ES-I3 (cell line): ENCODE measurements at regions not wholly inside any gene's neighbourhood (a gene's known extent, or its start where the extent isn't known, plus 50 kb on each side); places are given as distances from the start of the nearest gene placed in this dataset.

ENCODE experiments used
- H3K36me3 ChIP-seq: 2 replicates; pipeline ENCODE4 v1.6.1; 2013; ENCODE audit warnings: mild to moderate bottlenecking, low read length, control low read depth, moderate library complexity; ENCODE audit not compliant: insufficient read depth
- H3K4me1 ChIP-seq: 2 replicates; pipeline ENCODE4 v1.6.1; 2013; ENCODE audit warnings: mild to moderate bottlenecking, control low read depth, low read length; ENCODE audit not compliant: insufficient read depth
- H3K9ac ChIP-seq: 2 replicates; pipeline ENCODE4 v1.6.1; 2013; ENCODE audit warnings: low read depth, mild to moderate bottlenecking, low read length, moderate library complexity
- H3K9me3 ChIP-seq: 2 replicates; pipeline ENCODE4 v1.6.1; 2013; ENCODE audit warnings: mild to moderate bottlenecking, low read length, moderate library complexity; ENCODE audit not compliant: control insufficient read depth, insufficient read depth

- Histone ChIP-seq H3K9ac (no peak overlapping the region), H3K9me3 (no peaks in the 10 kb centered on the region), H3K4me1 (no peaks in the 10 kb centered on the region), H3K36me3 (no peaks in the 10 kb centered on the region)
Measured at GRCh38 chr9:81132796-81133195, 556.6 kb downstream of the TLE1 start.

- Histone ChIP-seq H3K4me1 (no peaks in the 10 kb centered on the region), H3K36me3 (no peaks in the 10 kb centered on the region), H3K9ac (no peak overlapping the region), H3K9me3 (no peaks in the 10 kb centered on the region)
Measured at GRCh38 chr9:81132318-81132717, 557.0 kb downstream of the TLE1 start.

GRCh38 chr9:81128701-81129100 is 560.6 kb downstream of the TLE1 start:
- Histone ChIP-seq H3K9me3 (no peaks in the 10 kb centered on the region), H3K36me3 (no peaks in the 10 kb centered on the region), H3K9ac (no peak overlapping the region), H3K4me1 (no peaks in the 10 kb centered on the region)

DNA sequence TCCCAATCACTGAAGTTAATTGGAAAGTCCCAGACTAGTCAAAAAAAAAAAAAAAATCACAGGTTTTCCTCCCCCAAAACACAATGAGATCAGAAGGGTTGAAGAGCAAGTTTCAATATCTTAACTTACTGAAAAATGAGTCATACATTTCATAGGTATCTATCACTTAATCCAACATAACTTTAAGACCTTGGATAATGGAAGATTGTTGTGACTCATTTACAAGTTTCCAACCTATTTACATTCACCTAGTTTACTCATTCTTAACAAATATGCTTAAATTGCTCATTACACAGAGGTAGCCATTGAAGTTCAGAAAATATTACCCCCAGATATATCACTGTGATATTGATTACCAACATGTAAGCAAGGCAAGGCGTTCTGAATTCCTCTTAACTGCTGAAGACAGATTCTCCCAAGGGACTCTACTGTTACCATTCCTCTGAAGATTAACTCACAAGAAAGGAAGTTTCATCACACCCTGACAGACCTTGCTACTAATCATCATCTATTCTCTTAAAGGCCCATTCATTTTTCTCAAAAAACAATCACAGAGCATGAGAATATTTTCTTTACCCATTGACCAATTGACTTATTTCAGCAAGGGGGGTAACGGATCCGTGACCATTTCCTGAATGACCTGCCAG is 563.8 kb downstream of the TLE1 start:
- Histone ChIP-seq H3K4me1 (no peaks in the 10 kb centered on the region), H3K9me3 (no peaks in the 10 kb centered on the region; the same call in 1 of the 2 replicates), H3K9ac (no peak overlapping the region), H3K36me3 (no peaks in the 10 kb centered on the region)

DNA sequence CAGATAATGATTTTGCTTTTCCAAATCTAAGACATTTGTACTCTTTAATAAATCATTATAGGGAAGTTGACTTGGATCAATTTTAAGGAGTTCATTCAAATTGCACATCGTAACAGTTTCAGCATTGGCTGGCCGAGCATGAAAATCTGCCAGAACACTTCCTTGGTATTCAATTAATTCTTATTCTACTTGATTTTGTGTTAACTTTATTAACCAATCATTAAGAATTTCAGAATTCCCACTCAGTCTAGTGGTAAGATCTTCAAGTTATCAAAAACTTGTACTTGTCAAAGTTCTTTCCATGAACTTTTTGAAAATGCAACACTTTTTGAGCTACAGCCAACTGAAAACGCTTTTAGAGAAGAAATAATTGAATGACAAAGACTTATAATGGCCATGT is 565.8 kb downstream of the TLE1 start:
- Histone ChIP-seq H3K9ac (no peak overlapping the region), H3K4me1 (no peaks in the 10 kb centered on the region), H3K9me3 (no peaks in the 10 kb centered on the region; the same call in 1 of the 2 replicates), H3K36me3 (no peaks in the 10 kb centered on the region)

DNA sequence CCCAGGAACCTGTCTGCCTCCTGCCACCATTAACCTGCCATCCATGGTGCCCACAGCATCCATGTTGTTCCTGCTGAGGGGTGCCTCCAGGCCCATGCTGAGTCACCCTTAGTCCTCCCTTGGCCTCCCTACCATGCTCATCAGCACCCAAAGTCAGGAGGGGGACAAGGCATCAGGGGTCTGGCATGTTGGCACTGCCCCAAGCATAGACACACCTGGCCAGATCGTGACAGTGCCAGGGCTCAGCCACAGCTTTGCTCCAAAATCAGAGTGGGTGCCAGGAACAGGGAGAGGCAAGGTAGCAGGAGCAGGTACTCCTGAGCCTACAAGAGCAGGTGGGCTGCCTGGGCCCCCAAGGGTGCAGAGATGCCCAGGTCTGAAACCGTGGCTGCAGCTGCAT is 566.6 kb downstream of the TLE1 start:
- Histone ChIP-seq H3K4me1 (no peaks in the 10 kb centered on the region), H3K36me3 (no peaks in the 10 kb centered on the region), H3K9ac (no peak overlapping the region), H3K9me3 (no peaks in the 10 kb centered on the region; the same call in 1 of the 2 replicates)

- no peak overlapping the region for H3K9ac ChIP-seq
- no peaks in the 10 kb centered on the region for H3K36me3 ChIP-seq
- H3K9me3 ChIP-seq: no peaks in the 10 kb centered on the region; the same call in 1 of the 2 replicates
- no peaks in the 10 kb centered on the region for H3K4me1 ChIP-seq
Measured at GRCh38 chr9:81119591-81119990, 569.8 kb downstream of the TLE1 start.

DNA sequence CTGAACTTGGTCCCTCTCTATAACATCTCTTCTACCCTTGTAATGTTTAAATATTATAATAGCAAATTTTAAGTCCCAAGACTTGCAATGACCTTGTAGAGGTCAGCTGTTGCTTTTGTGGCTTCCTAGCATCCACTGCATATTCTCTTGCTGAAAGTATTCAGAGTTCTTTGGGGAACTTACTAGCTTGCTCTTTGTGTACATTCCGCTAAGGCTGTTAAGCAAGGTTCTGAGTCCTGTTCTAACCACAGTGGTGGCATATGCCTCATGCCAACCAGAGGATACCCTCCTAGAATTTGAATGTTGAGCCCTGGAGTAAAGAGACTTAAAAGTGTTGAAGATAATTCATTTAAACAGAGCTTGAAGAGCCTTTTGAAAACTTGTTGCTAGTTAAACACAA is 570.9 kb downstream of the TLE1 start:
- Histone ChIP-seq H3K36me3 (no peaks in the 10 kb centered on the region), H3K9me3 (no peaks in the 10 kb centered on the region; the same call in 1 of the 2 replicates), H3K9ac (no peak overlapping the region), H3K4me1 (peaks cover under 1% of the 10 kb centered on the region; the same call in 1 of the 2 replicates)

DNA sequence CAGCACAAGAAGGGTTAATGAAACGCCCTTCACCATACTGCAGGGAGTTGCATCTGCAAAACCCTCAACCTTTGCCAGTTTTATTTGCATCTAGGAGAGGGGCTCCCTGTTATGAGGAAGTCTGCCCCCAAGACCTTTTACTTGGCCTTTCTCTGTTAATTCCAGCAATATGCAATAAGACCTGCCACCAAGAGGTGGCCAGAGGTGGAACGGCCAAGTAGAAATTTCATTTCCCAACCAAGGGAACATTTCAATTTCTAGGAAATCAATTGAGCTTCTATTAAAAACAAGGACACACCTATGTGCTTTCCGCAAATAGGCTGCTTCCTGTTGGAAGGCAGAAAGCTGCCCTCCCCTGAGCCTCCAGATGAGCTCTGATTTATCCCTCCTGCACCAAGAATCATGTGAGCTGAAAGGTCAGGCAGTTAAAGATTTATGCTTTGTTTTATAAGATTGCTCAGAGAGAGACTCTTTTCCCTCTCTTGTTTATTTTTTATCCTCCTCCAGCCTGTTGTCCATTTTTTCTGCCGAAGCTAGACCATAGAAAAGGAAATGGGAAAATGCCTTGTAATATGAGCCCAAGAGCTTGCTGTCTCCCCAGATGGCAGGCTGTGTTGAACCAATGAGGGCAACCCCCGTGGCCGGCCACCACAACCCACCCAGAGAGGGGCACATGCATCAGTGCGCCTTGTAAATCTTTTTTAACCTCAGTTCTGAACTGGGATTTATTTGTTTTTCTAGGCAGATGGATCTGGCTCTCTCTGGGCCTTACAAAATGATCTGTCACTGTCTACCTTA is 572.8 kb downstream of the TLE1 start:
- H3K36me3 ChIP-seq: no peaks in the 10 kb centered on the region
- no peaks in the 10 kb centered on the region for H3K9me3 ChIP-seq
- peaks cover 8% of the 10 kb centered on the region; the same call in 1 of the 2 replicates for H3K4me1 ChIP-seq
- no peak overlapping the region for H3K9ac ChIP-seq

DNA sequence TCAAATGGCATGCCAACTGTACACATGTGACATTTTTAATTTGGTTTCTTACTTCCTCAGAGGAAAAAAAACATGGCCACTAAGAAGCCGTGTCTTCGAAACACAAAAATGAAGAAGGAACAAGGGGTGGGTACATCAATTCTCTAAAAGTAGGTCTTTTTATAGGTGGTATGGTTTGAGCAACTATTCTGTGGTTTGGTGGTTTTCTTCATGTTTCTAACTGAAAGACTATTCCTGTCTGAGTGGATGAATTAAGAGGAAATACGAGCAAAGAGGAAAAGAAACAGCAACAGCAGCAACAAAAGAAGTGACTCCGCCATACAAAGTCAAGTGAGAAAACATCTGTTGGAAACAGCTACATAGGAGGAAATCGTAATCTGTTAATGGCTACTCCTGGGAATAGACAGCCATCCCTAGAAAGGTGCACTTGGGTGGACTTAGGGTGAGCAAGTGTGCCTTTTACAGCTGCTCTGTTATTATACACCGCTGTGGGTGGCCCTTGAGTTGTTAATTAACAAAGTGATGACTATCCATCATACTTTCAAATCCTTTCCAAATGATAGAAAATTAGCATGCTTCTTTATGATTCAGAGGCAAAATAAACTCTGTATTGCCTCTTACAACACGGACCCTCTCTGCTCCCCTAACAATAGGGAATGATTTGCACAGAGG is 575.8 kb downstream of the TLE1 start:
- H3K9me3 ChIP-seq: no peaks in the 10 kb centered on the region
- H3K9ac ChIP-seq: no peak overlapping the region
- H3K36me3 ChIP-seq: no peaks in the 10 kb centered on the region
- H3K4me1 ChIP-seq: peaks cover 8% of the 10 kb centered on the region; the same call in 1 of the 2 replicates

- Histone ChIP-seq H3K9me3 (no peaks in the 10 kb centered on the region), H3K9ac (no peak overlapping the region), H3K36me3 (no peaks in the 10 kb centered on the region), H3K4me1 (peaks cover 8% of the 10 kb centered on the region; the same call in 1 of the 2 replicates)
Measured at GRCh38 chr9:81112627-81113452, 576.5 kb downstream of the TLE1 start.

DNA sequence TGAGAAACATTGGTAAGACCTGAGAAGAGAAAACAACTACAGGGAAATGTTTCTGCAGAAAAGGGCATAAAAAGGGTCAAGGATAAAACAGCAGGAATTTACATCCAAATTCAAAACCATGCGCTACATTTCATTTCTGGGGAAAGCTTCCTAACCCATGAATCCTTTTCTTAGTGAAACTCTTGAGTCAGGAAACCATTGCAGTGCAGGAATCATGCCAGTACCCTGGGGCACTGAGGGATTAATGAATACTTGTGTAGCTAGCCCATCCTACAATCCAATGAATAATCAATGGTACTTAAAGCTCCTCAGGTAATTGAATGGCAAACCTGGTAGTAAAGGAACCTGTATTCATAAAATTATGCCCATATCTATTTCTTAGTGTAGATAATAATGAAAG is 580.5 kb downstream of the TLE1 start:
- Histone ChIP-seq H3K9ac (no peak overlapping the region), H3K9me3 (no peaks in the 10 kb centered on the region), H3K36me3 (no peaks in the 10 kb centered on the region)

DNA sequence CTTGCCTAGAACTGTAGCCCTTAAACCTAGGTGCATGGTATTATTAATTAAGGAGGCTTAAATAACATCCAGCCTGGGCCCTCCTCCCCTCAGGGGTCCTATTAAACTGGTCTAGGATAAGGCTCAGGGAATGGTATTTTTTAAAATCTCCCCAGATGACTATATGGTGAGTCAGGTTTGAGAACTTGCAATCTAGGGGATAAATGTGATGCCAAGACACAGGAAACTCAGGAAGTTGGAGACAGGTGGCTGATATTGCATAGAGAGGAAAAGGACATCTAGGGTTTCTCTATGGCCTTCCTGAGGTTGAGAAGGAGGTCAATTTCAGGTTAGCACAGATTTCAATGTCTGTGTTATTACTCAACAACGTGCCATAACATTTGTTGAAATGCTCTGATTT is 581.0 kb downstream of the TLE1 start:
- no peak overlapping the region for H3K9ac ChIP-seq
- H3K4me1 ChIP-seq: peaks cover 7% of the 10 kb centered on the region; the same call in 1 of the 2 replicates
- H3K36me3 ChIP-seq: no peaks in the 10 kb centered on the region
- H3K9me3 ChIP-seq: no peaks in the 10 kb centered on the region

More for the DNA sequence above, 580.5 kb downstream of the TLE1 start:
- peaks cover 8% of the 10 kb centered on the region; the same call in 1 of the 2 replicates for H3K4me1 ChIP-seq
